ENCODE measurements at regions not wholly inside any gene's neighbourhood (a gene's known extent, or its start where the extent isn't known, plus 50 kb on each side); places are given as distances from the start of the nearest gene placed in this dataset.

DNA sequence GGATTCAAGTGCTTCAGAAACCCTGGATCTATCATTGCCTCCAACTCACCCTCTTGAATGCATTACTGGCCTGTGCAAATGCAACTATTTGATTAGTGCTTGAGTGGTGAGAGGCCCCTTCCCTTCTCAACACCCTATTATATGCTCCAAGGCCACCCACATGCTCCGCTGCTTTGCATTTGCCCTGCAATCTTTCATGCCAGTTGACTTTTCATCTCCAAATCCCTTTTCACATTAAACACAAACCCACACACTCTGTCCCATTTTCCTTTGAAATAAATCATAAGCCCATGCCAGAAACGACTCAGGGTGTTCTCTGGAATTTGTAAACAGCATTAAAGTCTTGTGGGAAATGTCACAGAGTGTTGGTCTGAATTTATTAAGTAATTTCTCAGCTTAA lies 78.9 kb upstream of the CTTNBP2NL start:
- TF ChIP-seq, protein P1, sequence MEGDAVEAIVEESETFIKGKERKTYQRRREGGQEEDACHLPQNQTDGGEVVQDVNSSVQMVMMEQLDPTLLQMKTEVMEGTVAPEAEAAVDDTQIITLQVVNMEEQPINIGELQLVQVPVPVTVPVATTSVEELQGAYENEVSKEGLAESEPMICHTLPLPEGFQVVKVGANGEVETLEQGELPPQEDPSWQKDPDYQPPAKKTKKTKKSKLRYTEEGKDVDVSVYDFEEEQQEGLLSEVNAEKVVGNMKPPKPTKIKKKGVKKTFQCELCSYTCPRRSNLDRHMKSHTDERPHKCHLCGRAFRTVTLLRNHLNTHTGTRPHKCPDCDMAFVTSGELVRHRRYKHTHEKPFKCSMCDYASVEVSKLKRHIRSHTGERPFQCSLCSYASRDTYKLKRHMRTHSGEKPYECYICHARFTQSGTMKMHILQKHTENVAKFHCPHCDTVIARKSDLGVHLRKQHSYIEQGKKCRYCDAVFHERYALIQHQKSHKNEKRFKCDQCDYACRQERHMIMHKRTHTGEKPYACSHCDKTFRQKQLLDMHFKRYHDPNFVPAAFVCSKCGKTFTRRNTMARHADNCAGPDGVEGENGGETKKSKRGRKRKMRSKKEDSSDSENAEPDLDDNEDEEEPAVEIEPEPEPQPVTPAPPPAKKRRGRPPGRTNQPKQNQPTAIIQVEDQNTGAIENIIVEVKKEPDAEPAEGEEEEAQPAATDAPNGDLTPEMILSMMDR (IDR thresholded peaks at IDR 0.05; ENCODE audit: low read depth, low read length, missing control alignments), result no peak
- no peak overlapping the region for H3K4me3 ChIP-seq (ENCODE audit: low read depth, low read length)
- no peak for DNase-seq (ENCODE audit: low read depth)

DNA sequence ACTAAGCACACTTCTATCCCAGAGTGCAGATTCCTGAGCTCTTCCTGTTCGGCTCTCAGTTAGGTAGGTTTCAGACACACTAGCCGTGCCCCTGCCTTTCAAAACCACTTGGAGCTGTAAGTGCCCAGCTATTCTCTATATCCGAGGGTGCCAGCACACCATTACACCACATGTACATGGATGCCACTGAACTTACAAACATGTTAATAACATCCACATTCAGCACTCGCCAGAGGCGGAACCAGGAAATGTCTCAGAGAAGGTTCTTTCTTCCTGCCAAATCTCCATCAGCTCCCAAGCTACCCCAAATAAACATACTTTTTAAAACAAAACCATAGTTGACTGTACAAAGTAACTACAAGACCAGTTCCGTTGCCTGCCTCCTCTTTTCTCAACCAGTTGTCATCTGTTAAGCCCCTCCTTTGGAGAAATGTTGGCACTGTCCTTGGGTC lies 78.4 kb upstream of the CTTNBP2NL start:
- no peak for DNase-seq (ENCODE audit: low read depth)
- no peak overlapping the region for H3K4me3 ChIP-seq (ENCODE audit: low read depth, low read length)
- TF ChIP-seq, protein P1 (IDR thresholded peaks at IDR 0.05; ENCODE audit: low read depth, low read length, missing control alignments), result no peak

DNA sequence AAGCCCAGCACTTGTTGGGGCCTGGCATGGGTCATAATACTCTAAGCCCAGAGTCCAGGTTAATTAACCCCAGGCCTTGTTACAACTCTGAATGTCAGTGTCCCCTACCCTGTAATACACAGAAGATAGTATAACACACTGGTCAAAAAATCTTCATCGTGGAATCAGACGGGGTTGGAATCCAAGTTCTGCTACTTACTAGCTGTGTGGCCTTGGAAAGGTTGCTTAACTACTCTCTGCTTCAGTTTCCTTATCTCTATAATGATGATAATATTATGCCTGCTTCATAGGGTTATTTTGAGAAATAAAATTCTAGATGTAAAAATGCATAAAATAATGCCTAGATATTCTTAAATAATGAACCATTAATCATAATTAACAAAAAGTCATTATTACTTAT lies 77.8 kb upstream of the CTTNBP2NL start:
- TF ChIP-seq, protein P1 (IDR thresholded peaks at IDR 0.05; ENCODE audit: low read depth, low read length, missing control alignments), result no peak
- no peak overlapping the region for H3K4me3 ChIP-seq (ENCODE audit: low read depth, low read length)
- DNase-seq (ENCODE audit: low read depth), result no peak

DNA sequence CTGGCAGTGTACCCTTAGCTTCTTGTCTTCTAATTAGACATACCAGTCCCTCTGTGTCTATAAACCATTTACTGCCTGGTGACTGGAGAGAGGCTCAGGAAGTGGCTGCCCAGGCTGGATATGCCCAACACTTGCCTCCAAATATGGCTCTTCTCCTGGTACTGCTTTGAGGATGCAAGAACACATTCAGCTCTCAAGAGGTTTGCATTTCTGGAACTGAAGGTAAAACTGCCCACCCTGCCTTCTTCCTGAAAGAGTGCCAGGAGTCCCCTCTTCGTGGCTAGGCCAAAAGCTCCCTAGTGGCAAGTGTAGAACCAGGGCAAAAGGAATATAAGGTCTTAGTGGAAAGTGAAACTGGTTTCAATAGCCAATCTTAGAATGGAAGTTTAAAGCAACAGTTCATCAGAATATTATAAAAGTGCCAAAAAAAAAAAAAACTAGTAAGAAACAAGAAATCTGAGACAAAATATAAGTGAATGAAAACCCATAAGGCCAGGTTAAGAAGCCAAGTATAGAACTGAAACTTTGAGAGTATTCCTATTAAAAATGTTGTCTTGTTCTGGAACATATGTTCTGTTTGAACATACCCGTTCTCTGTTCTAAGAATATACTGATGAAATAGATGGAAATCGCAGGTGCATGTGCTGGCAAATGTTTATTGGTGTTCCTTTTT lies 77.2 kb upstream of the CTTNBP2NL start:
- no peak overlapping the region for H3K4me3 ChIP-seq (ENCODE audit: low read depth, low read length)
- TF ChIP-seq, protein P1 (IDR thresholded peaks at IDR 0.05; ENCODE audit: low read depth, low read length, missing control alignments), result no peak
- no peak for DNase-seq (ENCODE audit: low read depth)

DNA sequence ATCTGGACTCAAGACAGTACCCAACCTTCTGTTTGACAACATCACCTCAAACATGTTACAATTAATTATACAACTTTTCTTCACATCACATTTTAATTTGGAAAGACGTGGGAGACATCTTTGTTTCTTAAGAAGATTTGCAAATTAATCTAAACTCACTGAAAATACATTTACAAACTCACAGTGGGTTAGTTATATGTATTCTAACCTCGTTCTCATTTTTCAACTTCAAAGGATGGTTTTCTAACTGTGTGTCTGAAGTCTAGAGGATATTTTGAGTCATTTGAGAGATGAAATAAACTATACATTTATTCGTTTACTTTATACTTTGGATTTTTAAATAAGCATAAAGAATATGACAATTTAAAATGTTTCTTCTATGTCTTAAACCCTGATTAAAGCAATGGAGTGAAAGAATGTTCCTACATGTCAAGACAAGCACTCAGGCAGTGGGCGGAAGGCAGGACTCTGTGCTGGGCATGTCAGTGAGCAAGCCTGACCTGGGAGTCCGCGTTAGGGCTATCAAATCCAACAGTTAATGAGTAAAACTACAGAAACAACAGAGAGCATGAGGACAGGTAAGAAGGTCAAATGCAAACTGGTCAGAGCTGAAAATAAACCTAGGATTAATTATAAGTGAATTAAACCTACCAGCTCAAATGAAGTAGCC lies 76.5 kb upstream of the CTTNBP2NL start:
- no peak for DNase-seq (ENCODE audit: low read depth)
- no peak overlapping the region for H3K4me3 ChIP-seq (ENCODE audit: low read depth, low read length)
- TF ChIP-seq, protein P1 (IDR thresholded peaks at IDR 0.05; ENCODE audit: low read depth, low read length, missing control alignments), result no peak

DNA sequence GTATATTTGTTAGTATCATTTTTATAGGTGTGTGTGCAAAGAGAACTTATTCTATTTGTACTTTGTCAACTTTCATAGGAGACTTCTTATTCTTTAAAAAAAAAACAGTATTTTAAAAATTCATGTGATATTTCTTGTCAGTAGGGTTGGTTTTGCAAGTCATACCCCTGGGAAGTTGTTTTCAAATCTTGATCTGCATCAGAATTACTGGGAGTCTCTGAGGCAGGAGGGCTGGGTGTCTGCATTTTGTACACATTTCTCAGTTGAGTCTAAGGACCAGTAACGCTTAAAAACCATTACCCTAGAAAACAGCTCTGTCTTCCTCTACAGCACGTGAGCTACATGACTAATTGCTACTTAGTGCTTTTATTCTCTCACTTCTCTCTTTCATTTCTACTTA lies 76.0 kb upstream of the CTTNBP2NL start:
- no peak overlapping the region for H3K4me3 ChIP-seq (ENCODE audit: low read depth, low read length)
- DNase-seq (ENCODE audit: low read depth), result no peak
- TF ChIP-seq, protein P1 (IDR thresholded peaks at IDR 0.05; ENCODE audit: low read depth, low read length, missing control alignments), result no peak

DNA sequence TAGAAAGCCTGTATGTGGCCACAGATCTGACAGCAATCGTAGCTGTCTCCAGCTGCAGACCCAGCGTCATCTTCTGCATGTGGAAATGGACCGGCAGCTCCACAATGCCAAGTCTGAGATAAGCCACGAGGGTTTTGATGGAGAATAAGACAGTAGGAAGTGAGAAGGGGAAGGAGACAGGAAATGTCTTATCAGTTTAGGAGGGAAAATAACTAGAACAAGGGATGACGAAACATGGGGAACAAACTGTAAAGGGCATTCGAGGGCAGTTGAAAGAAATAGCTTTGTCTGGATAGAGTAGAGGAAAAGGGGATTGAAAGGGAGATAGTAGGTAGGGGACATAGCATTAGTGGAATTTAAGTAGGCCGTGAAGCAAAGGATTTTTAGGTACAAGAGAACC lies 74.0 kb upstream of the CTTNBP2NL start:
- TF ChIP-seq, protein P1 (IDR thresholded peaks at IDR 0.05; ENCODE audit: low read depth, low read length, missing control alignments), result no peak
- H3K4me3 ChIP-seq (ENCODE audit: low read depth, low read length), result no peak overlapping the region
- DNase-seq (ENCODE audit: low read depth), result no peak
